ENCODE measurements at regions not wholly inside any gene's neighbourhood (a gene's known extent, or its start where the extent isn't known, plus 50 kb on each side); places are given as distances from the start of the nearest gene placed in this dataset.

DNA sequence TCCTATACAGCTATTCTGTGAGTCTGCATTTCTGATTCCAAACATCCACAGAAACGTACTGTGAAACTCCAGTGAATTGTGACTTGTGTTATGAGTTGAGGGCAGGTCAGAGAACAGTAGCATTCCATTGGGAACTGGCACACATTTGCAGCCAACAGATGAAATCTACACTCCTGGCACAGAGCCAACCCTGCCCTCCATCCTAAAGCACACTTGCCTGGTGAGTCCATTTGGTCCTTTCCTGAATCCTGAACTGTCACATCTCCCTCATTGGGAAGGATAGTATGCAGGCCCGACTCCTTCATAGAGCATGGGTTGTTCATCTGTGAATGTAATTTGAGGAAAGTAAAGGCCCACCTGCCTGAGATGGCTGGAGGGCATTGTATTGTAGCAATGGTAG is 314.3 kb upstream of the RASGRP1 start:
- no peak for DNase-seq (ENCODE audit: low read depth)
- TF ChIP-seq, protein P1, sequence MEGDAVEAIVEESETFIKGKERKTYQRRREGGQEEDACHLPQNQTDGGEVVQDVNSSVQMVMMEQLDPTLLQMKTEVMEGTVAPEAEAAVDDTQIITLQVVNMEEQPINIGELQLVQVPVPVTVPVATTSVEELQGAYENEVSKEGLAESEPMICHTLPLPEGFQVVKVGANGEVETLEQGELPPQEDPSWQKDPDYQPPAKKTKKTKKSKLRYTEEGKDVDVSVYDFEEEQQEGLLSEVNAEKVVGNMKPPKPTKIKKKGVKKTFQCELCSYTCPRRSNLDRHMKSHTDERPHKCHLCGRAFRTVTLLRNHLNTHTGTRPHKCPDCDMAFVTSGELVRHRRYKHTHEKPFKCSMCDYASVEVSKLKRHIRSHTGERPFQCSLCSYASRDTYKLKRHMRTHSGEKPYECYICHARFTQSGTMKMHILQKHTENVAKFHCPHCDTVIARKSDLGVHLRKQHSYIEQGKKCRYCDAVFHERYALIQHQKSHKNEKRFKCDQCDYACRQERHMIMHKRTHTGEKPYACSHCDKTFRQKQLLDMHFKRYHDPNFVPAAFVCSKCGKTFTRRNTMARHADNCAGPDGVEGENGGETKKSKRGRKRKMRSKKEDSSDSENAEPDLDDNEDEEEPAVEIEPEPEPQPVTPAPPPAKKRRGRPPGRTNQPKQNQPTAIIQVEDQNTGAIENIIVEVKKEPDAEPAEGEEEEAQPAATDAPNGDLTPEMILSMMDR (IDR thresholded peaks at IDR 0.05; ENCODE audit: insufficient read depth, low read depth, low read length, missing control alignments), result no peak

DNA sequence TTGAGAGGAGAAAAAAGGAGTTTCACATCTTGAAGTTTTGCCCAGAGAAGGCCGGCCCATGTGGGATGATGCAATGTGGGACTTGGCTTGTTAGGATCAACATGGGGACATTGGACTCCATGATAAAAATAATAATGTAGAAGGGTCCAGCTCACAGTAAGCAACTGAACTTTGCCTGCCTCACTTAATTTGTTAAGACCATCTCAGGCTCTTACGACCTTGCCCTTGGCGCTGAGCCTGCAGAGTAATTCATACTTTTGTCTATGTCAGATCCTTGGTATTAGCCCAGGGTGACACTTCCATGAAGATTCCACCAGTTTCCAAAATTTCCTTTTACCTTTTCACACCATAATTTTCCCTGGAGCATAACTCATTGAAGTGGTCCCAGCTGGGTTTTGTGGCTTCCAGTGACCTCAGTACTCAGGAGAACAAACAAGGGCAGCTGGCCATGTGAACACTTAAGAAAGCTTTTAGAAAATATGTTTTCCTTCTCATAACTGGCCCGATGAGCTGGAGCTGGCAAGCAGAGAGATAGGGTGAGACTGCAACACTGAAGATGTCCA is 315.4 kb upstream of the RASGRP1 start:
- TF ChIP-seq, protein P1 (IDR thresholded peaks at IDR 0.05; ENCODE audit: insufficient read depth, low read depth, low read length, missing control alignments), result no peak
- DNase-seq (ENCODE audit: low read depth), result no peak
- no peak overlapping the region for H3K4me3 ChIP-seq (ENCODE audit: low read depth, low read length)

More for the DNA sequence above, 314.3 kb upstream of the RASGRP1 start:
- no peak overlapping the region for H3K4me3 ChIP-seq (ENCODE audit: low read depth, low read length)

DNA sequence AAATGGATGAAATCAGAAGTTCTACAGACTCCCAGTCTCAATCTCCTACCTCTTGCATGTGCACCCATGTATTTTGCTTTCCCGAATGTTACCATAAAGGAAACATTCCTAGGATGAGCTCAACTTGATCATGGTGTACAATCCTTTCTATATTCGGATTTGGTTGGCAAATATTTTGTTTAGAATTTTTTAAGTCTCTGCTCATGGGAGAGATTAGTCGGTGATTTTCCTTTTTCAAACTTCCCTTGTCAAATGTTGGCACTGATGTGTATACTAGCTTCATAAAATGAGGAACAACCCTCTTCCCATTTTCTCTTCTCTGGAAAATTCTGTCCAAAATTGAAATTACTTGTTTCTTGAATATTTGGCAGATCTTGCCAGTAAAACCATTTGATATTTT is 317.6 kb upstream of the RASGRP1 start:
- TF ChIP-seq, protein P1 (IDR thresholded peaks at IDR 0.05; ENCODE audit: insufficient read depth, low read depth, low read length, missing control alignments), result no peak
- DNase-seq (ENCODE audit: low read depth), result no peak
- H3K4me3 ChIP-seq (ENCODE audit: low read depth, low read length), result no peak overlapping the region

DNA sequence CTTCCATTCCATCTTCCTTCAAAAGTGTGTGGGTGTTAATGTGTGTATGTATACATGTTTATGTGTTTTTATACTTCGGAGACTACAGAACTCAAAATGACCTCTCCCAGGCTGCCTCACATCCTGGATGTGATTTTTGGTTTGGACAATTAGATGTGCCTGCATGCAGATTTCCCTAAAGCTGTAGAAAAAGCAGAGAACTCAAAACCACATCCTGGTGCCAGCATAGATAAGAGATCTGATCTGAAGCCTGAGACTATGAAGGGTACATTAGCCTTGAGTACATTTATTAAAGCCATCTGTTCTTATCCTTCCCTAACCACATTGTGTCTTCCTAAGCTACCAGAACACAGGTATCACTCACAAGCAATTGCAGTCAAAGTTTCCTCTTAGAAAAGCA is 319.4 kb upstream of the RASGRP1 start:
- TF ChIP-seq, protein P1 (IDR thresholded peaks at IDR 0.05; ENCODE audit: insufficient read depth, low read depth, low read length, missing control alignments), result no peak
- no peak overlapping the region for H3K4me3 ChIP-seq (ENCODE audit: low read depth, low read length)

DNA sequence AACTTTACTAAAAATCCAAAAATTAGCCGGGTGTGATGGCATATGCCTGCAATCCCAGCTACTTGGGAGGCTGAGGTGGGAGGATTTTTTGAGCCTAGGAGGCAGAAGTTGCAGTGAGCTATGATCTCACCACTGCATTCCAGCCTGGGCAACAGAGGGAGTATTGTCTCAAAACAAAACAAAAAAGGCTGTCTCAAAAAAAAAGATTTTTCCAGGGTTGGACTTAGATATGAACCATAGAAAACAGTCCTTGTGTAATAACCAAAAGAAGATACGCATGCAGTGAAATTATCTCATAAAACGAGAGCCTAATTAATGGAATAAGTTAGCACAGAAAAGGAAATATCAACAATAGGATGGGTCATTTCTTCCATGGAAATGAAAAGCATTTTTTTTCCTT is 320.4 kb upstream of the RASGRP1 start:
- TF ChIP-seq, protein P1 (IDR thresholded peaks at IDR 0.05; ENCODE audit: insufficient read depth, low read depth, low read length, missing control alignments), result no peak
- no peak overlapping the region for H3K4me3 ChIP-seq (ENCODE audit: low read depth, low read length)
- no peak for DNase-seq (ENCODE audit: low read depth)

More for the DNA sequence above, 319.4 kb upstream of the RASGRP1 start:
- no peak for DNase-seq (ENCODE audit: low read depth)

DNA sequence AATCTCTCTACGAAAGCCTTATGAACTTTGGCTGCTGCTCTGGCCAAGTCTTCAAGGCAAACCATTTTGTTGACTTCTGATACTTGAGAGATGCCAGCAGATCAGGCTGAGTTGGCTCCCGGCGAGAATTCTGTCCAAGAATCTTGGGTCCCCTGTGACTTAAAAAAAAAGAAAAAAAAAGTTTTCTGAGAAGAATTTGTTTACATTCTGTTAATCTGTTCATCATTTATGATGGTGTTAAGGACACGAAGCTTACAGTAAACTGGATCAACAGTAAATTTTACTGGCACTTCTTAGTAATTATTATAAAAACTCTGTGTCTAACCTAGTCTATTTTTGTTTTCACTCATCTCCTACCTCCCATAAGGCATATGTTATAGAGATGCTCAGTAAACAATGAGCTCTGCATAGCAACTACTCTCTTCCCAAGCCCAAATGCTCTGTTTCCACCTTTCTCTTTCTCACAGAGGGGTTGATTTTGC is 320.9 kb upstream of the RASGRP1 start:
- H3K4me3 ChIP-seq (ENCODE audit: low read depth, low read length), result no peak overlapping the region
- TF ChIP-seq, protein P1 (IDR thresholded peaks at IDR 0.05; ENCODE audit: insufficient read depth, low read depth, low read length, missing control alignments), result no peak
- no peak for DNase-seq (ENCODE audit: low read depth)

All from GM12865 (cell line).